B cell (primary cell): ENCODE measurements at regions not wholly inside any gene's neighbourhood (a gene's known extent, or its start where the extent isn't known, plus 50 kb on each side); places are given as distances from the start of the nearest gene placed in this dataset.

Experiments
- EZH2 ChIP-seq: IDR thresholded peaks from 2 replicates; pipeline ENCODE4 v1.6.1; 2012; ENCODE audit warnings: borderline replicate concordance, low read depth, mild to moderate bottlenecking, moderate library complexity, low read length; ENCODE audit not compliant: insufficient read depth, poor library complexity, severe bottlenecking
- TF ChIP-seq, protein P1 (sequence below): fragments of 200-600 bp; IDR thresholded peaks from one replicate; pipeline ENCODE4 v1.8.0; 2022; ENCODE audit warnings: antibody characterized with exemption, mild to moderate bottlenecking

DNA sequence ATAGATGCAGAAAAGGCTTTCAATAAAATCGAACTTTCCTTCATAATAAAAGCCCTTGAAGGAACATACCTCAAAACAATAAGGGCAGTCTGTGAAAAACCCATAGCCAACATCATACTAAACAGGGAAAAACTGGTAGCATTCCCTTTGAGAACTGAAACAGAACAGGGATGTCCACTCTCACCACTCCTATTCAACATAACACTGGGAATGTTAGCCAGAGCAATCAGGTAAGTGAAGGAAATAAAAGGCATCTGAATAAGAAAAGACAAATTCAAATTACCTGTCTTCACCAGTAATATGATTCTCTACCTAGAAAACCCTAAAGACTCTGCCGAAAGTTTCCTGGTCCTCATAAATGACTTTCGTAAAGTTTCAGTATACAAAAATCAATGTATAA, 861.0 kb upstream of the VRK2 start:
- TF ChIP-seq, protein P1, sequence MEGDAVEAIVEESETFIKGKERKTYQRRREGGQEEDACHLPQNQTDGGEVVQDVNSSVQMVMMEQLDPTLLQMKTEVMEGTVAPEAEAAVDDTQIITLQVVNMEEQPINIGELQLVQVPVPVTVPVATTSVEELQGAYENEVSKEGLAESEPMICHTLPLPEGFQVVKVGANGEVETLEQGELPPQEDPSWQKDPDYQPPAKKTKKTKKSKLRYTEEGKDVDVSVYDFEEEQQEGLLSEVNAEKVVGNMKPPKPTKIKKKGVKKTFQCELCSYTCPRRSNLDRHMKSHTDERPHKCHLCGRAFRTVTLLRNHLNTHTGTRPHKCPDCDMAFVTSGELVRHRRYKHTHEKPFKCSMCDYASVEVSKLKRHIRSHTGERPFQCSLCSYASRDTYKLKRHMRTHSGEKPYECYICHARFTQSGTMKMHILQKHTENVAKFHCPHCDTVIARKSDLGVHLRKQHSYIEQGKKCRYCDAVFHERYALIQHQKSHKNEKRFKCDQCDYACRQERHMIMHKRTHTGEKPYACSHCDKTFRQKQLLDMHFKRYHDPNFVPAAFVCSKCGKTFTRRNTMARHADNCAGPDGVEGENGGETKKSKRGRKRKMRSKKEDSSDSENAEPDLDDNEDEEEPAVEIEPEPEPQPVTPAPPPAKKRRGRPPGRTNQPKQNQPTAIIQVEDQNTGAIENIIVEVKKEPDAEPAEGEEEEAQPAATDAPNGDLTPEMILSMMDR: no peak
- no peak for TF ChIP-seq EZH2
